ENCODE measurements at regions not wholly inside any gene's neighbourhood (a gene's known extent, or its start where the extent isn't known, plus 50 kb on each side); places are given as distances from the start of the nearest gene placed in this dataset.
"Not testable (repeated sequence)": the region's sequence is repeated elsewhere in the genome, so short reads cannot be mapped to it uniquely, and the experiment has no call there.

- DNase-seq = no peak
Observed at GRCh38 chr21:15283138-15283537, 218.3 kb upstream of the NRIP1 start.

- no peak for DNase-seq
Observed at GRCh38 chr21:15283789-15284188, 219.0 kb upstream of the NRIP1 start.

- no peak for DNase-seq
Observed at GRCh38 chr21:15285556-15285955, 220.8 kb upstream of the NRIP1 start.

- no peak for DNase-seq
Observed at GRCh38 chr21:15289246-15289645, 224.4 kb upstream of the NRIP1 start.

- DNase-seq = peak; percentile 94
Observed at GRCh38 chr21:15289896-15290841, 225.4 kb upstream of the NRIP1 start.

- no peak for DNase-seq
Observed at GRCh38 chr21:15291621-15292266, 226.9 kb upstream of the NRIP1 start.

- DNase-seq = no peak
Observed at GRCh38 chr21:15293240-15293639, 228.4 kb upstream of the NRIP1 start.

- DNase-seq = no peak
Observed at GRCh38 chr21:15295875-15296274, 231.1 kb upstream of the NRIP1 start.

GRCh38 chr21:15297824-15298223 is 233.0 kb upstream of the NRIP1 start:
- no peak for DNase-seq

GRCh38 chr21:15298306-15298705 is 233.5 kb upstream of the NRIP1 start:
- no peak for DNase-seq

GRCh38 chr21:15298755-15299154 is 234.0 kb upstream of the NRIP1 start:
- DNase-seq = not testable (repeated sequence)

- no peak for DNase-seq
Observed at GRCh38 chr21:15300131-15300530, 235.3 kb upstream of the NRIP1 start.

GRCh38 chr21:15301014-15301413 is 236.2 kb upstream of the NRIP1 start:
- DNase-seq = no peak

- DNase-seq = no peak
Observed at GRCh38 chr21:15301736-15302135, 236.9 kb upstream of the NRIP1 start.

- DNase-seq = no peak
Observed at GRCh38 chr21:15306271-15306670, 241.5 kb upstream of the NRIP1 start.

GRCh38 chr21:15308333-15308732 is 243.5 kb upstream of the NRIP1 start:
- DNase-seq = no peak

- DNase-seq = no peak
Observed at GRCh38 chr21:15309022-15309590, 244.3 kb upstream of the NRIP1 start.

GRCh38 chr21:15309721-15310120 is 244.9 kb upstream of the NRIP1 start:
- DNase-seq = no peak

GRCh38 chr21:15311510-15311909 is 246.7 kb upstream of the NRIP1 start:
- no peak for DNase-seq

- not testable (repeated sequence) for DNase-seq
Observed at GRCh38 chr21:15317034-15317433, 252.2 kb upstream of the NRIP1 start.

GRCh38 chr21:15319727-15320126 is 254.9 kb upstream of the NRIP1 start:
- no peak for DNase-seq

GRCh38 chr21:15324542-15324941 is 259.7 kb upstream of the NRIP1 start:
- DNase-seq = no peak

- no peak for DNase-seq
Observed at GRCh38 chr21:15326032-15326867, 261.4 kb upstream of the NRIP1 start.
